Naive thymus-derived CD4-positive, alpha-beta T cell (primary cell): ENCODE measurements at regions not wholly inside any gene's neighbourhood (a gene's known extent, or its start where the extent isn't known, plus 50 kb on each side); places are given as distances from the start of the nearest gene placed in this dataset.
"Not testable (repeated sequence)": the region's sequence is repeated elsewhere in the genome, so short reads cannot be mapped to it uniquely, and the experiment has no call there.

ENCODE experiments used
- ATAC-seq: fragments of 150-1000 bp; cut with Tn5 transposase; 2 replicates; pipeline ENCODE4 v1.10.0; 2021; ENCODE audit warnings: mild to moderate bottlenecking, moderate library complexity
- CTCF ChIA-PET: fragments of 350-600 bp; sonication (Branson Sonifier 250); formaldehyde crosslinking; loops from one replicate; lab custom pipeline; 2021; ENCODE audit warnings: antibody characterized with exemption; lab: Charles Lee
- POLR2A ChIA-PET: fragments of 350-600 bp; sonication (Branson Sonifier 250); formaldehyde crosslinking; loops from one replicate; lab custom pipeline; 2021; ENCODE audit warnings: antibody characterized with exemption, inconsistent platforms; lab: Charles Lee
- DNase-seq, 9 donors: peaks; one replicate each; pipeline versions ENCODE4 v3.0.0 to v3.0.0-alpha.2; 2020 to 2022; ENCODE audit warnings: mixed read lengths in 1 of 9
- H3K27ac ChIP-seq: one replicate; pipeline ENCODE4 v1.7.0; 2013; ENCODE audit warnings: mild to moderate bottlenecking, low read depth, low read length, moderate library complexity
- H3K27me3 ChIP-seq, 2 donors: one replicate each; pipeline ENCODE4 v1.7.0; 2013; ENCODE audit warnings: low read length in 2 of 2, mild to moderate bottlenecking in 2 of 2, moderate library complexity in 2 of 2; ENCODE audit not compliant: control insufficient read depth in 2 of 2, insufficient read depth in 2 of 2
- H3K36me3 ChIP-seq, 3 experiments: 1 replicate in 2 of 3; 2 replicates in 1 of 3; pipeline ENCODE4 v1.7.0; 2013; ENCODE audit warnings: low read length in 3 of 3, mild to moderate bottlenecking in 3 of 3, moderate library complexity in 1 of 3; ENCODE audit not compliant: insufficient read depth in 3 of 3, control insufficient read depth in 2 of 3
- H3K4me1 ChIP-seq, 2 donors: one replicate each; pipeline ENCODE4 v1.7.0; 2013; ENCODE audit warnings: low read length in 2 of 2, mild to moderate bottlenecking in 2 of 2, moderate library complexity in 1 of 2; ENCODE audit not compliant: control insufficient read depth in 2 of 2, insufficient read depth in 2 of 2
- H3K4me3 ChIP-seq: 2 replicates; pipeline ENCODE4 v1.7.0; 2013; ENCODE audit warnings: mild to moderate bottlenecking, low read length
- H3K9me3 ChIP-seq, 3 experiments: 1 replicate in 2 of 3; 2 replicates in 1 of 3; pipeline ENCODE4 v1.7.0; 2013; ENCODE audit warnings: low read length in 3 of 3; ENCODE audit not compliant: control insufficient read depth in 2 of 3
- H3K27ac Mint-ChIP-seq, 9 donors: one replicate each; pipeline ENCODE4 v1.8.0; 2020 to 2022; ENCODE audit warnings: mixed read lengths in 9 of 9, mild to moderate bottlenecking in 8 of 9, moderate library complexity in 5 of 9, inconsistent platforms in 2 of 9
- H3K27me3 Mint-ChIP-seq, 5 donors: one replicate each; pipeline ENCODE4 v1.8.0; 2021 to 2022; ENCODE audit warnings: mixed read lengths in 5 of 5, mild to moderate bottlenecking in 1 of 5
- H3K36me3 Mint-ChIP-seq, 5 donors: one replicate each; pipeline ENCODE4 v1.8.0; 2020 to 2022; ENCODE audit warnings: mixed read lengths in 5 of 5, mild to moderate bottlenecking in 3 of 5, inconsistent platforms in 1 of 5
- H3K4me1 Mint-ChIP-seq, 7 donors: one replicate each; pipeline ENCODE4 v1.8.0; 2020 to 2022; ENCODE audit warnings: mixed read lengths in 7 of 7, mild to moderate bottlenecking in 3 of 7, inconsistent platforms in 1 of 7
- H3K4me3 Mint-ChIP-seq, 10 donors: one replicate each; pipeline ENCODE4 v1.8.0; 2020 to 2022; ENCODE audit warnings: mild to moderate bottlenecking in 10 of 10, mixed read lengths in 10 of 10, moderate library complexity in 6 of 10, inconsistent platforms in 2 of 10
- H3K9me3 Mint-ChIP-seq, 11 donors: one replicate each; pipeline ENCODE4 v1.8.0; 2020 to 2022; ENCODE audit warnings: mixed read lengths in 11 of 11, mild to moderate bottlenecking in 4 of 11, inconsistent platforms in 1 of 11, moderate library complexity in 1 of 11
- intact Hi-C, 2 donors: fragments of 100-400 bp; cut with micrococcal nuclease; formaldehyde crosslinking; loops; one replicate each; pipeline ENCODE4 v1.15.1; 2023

- peaks cover 0 to 27% (median 0%) of the 10 kb centered on the region in 5 donors for H3K27me3 Mint-ChIP-seq
- CTCF ChIA-PET = interaction anchor here (1.6 kb wide), 1 partner anchor 40 kb away, joined by 4 read pairs; no protein-coding TSS in a partner anchor
- H3K27ac Mint-ChIP-seq = peak overlapping the region in 2 of 9 donors; percentile 58 to 70
- no peaks in the 10 kb centered on the region for H3K4me1 ChIP-seq
- H3K36me3 Mint-ChIP-seq = no peaks in the 10 kb centered on the region
- intact Hi-C loops = no loop called here
- H3K27ac ChIP-seq = no peak overlapping the region
- no peaks in the 10 kb centered on the region for H3K9me3 Mint-ChIP-seq
- no peaks in the 10 kb centered on the region for H3K36me3 ChIP-seq
- H3K4me3 Mint-ChIP-seq = no peak overlapping the region
- H3K9me3 ChIP-seq = no peaks in the 10 kb centered on the region
- H3K27me3 ChIP-seq = no peaks in the 10 kb centered on the region
- POLR2A ChIA-PET = no interaction called here
- no peak for DNase-seq
- no peak for ATAC-seq
- no peak overlapping the region for H3K4me3 ChIP-seq
- H3K4me1 Mint-ChIP-seq = peaks cover 0 to 7% (median 0%) of the 10 kb centered on the region in 7 donors
These were observed 56.5 kb upstream of the PRR5 start for GRCh38 chr22:44645531-44645930.

- Histone ChIP-seq H3K9me3 (no peaks in the 10 kb centered on the region), H3K36me3 (no peaks in the 10 kb centered on the region), H3K4me3 (no peak overlapping the region), H3K4me1 (no peaks in the 10 kb centered on the region), H3K27ac (no peak overlapping the region), H3K27me3 (no peaks in the 10 kb centered on the region)
- no peaks in the 10 kb centered on the region for H3K9me3 Mint-ChIP-seq
- ChIA-PET CTCF (interaction anchor here (1.5 to 1.6 kb wide), 2 partner anchors 40 to 652 kb away, joined by 3 to 4 read pairs; no protein-coding TSS in a partner anchor), POLR2A (no interaction called here)
- intact Hi-C loops = no loop called here
- H3K27me3 Mint-ChIP-seq = peaks cover 0 to 24% (median 0%) of the 10 kb centered on the region in 5 donors
- peak overlapping the region in 2 of 9 donors; percentile 58 to 70 for H3K27ac Mint-ChIP-seq
- H3K36me3 Mint-ChIP-seq = no peaks in the 10 kb centered on the region
- DNase-seq (no peak), ATAC-seq (no peak)
- H3K4me3 Mint-ChIP-seq = no peak overlapping the region
- peaks cover 0 to 7% (median 0%) of the 10 kb centered on the region in 7 donors for H3K4me1 Mint-ChIP-seq
These were observed 56.9 kb upstream of the PRR5 start for GRCh38 chr22:44645083-44645482.

GRCh38 chr22:44643526-44644101 is 58.4 kb upstream of the PRR5 start:
- H3K36me3 ChIP-seq, H3K9me3 Mint-ChIP-seq, DNase-seq, intact Hi-C loops, H3K27ac Mint-ChIP-seq, H3K4me3 Mint-ChIP-seq, ATAC-seq, H3K27me3 ChIP-seq, H3K4me1 ChIP-seq, H3K9me3 ChIP-seq, H3K36me3 Mint-ChIP-seq, POLR2A ChIA-PET, H3K27ac ChIP-seq, H3K4me1 Mint-ChIP-seq, H3K4me3 ChIP-seq: not testable (repeated sequence)
- H3K27me3 Mint-ChIP-seq = peaks cover 0 to 18% (median 0%) of the 10 kb centered on the region in 5 donors
- CTCF ChIA-PET = interaction anchor here (1.5 kb wide), 1 partner anchor 650 kb away, joined by 3 read pairs; no protein-coding TSS in a partner anchor

- H3K27ac Mint-ChIP-seq = no peak overlapping the region
- Histone ChIP-seq H3K27ac (no peak overlapping the region), H3K4me1 (no peaks in the 10 kb centered on the region), H3K9me3 (no peaks in the 10 kb centered on the region), H3K27me3 (no peaks in the 10 kb centered on the region), H3K36me3 (no peaks in the 10 kb centered on the region), H3K4me3 (no peak overlapping the region)
- H3K9me3 Mint-ChIP-seq = peaks cover 0 to under 1% (median 0%) of the 10 kb centered on the region in 11 donors
- POLR2A ChIA-PET = no interaction called here
- no peak overlapping the region for H3K4me3 Mint-ChIP-seq
- H3K36me3 Mint-ChIP-seq = no peaks in the 10 kb centered on the region
- H3K27me3 Mint-ChIP-seq = peaks cover 0 to 18% (median 0%) of the 10 kb centered on the region in 5 donors
- intact Hi-C loops = no loop called here
- CTCF ChIA-PET = interaction anchor here (1.2 kb wide), 1 partner anchor 15 kb away, joined by 3 read pairs; no protein-coding TSS in a partner anchor
- DNase-seq (no peak), ATAC-seq (no peak)
- H3K4me1 Mint-ChIP-seq = peaks cover 0 to 4% (median 0%) of the 10 kb centered on the region in 7 donors
These were observed 59.8 kb upstream of the PRR5 start for GRCh38 chr22:44642096-44642644.

- CTCF ChIA-PET = interaction anchor here (0.7 to 1.1 kb wide), 2 partner anchors 25 to 650 kb away, joined by 3 to 4 read pairs; no protein-coding TSS in a partner anchor
- intact Hi-C loops = no loop called here
- no peaks in the 10 kb centered on the region for H3K27me3 ChIP-seq
- H3K36me3 ChIP-seq = no peaks in the 10 kb centered on the region
- H3K27ac Mint-ChIP-seq = no peak overlapping the region
- no peak overlapping the region for H3K4me3 ChIP-seq
- H3K27ac ChIP-seq = no peak overlapping the region
- H3K4me1 Mint-ChIP-seq = peaks cover 0 to 8% (median 0%) of the 10 kb centered on the region in 7 donors
- H3K9me3 ChIP-seq = no peaks in the 10 kb centered on the region
- no peak overlapping the region for H3K4me3 Mint-ChIP-seq
- no peaks in the 10 kb centered on the region for H3K4me1 ChIP-seq
- no peaks in the 10 kb centered on the region for H3K36me3 Mint-ChIP-seq
- peaks cover 0 to 3% (median 0%) of the 10 kb centered on the region in 11 donors for H3K9me3 Mint-ChIP-seq
- POLR2A ChIA-PET = no interaction called here
- DNase-seq (no peak), ATAC-seq (no peak)
- H3K27me3 Mint-ChIP-seq = peaks cover 0 to 20% (median 0%) of the 10 kb centered on the region in 5 donors
These were observed 61.3 kb upstream of the PRR5 start for GRCh38 chr22:44640618-44641155.

GRCh38 chr22:44639891-44640617 is 62.0 kb upstream of the PRR5 start:
- Mint-ChIP-seq H3K27me3 (peaks cover 0 to 15% (median 0%) of the 10 kb centered on the region in 5 donors), H3K27ac (no peak overlapping the region), H3K4me3 (no peak overlapping the region), H3K4me1 (peaks cover 0 to 6% (median 0%) of the 10 kb centered on the region in 7 donors), H3K36me3 (no peaks in the 10 kb centered on the region), H3K9me3 (peaks cover 0 to 3% (median 0%) of the 10 kb centered on the region in 11 donors)
- ATAC-seq (no peak), DNase-seq (no peak)
- Histone ChIP-seq H3K27ac (no peak overlapping the region), H3K27me3 (no peaks in the 10 kb centered on the region), H3K36me3 (no peaks in the 10 kb centered on the region), H3K9me3 (no peaks in the 10 kb centered on the region), H3K4me3 (no peak overlapping the region), H3K4me1 (peaks cover 0 to 1% of the 10 kb centered on the region in 2 donors)
- intact Hi-C loops = no loop called here
- ChIA-PET POLR2A (no interaction called here), CTCF (interaction anchor here (0.7 to 1.1 kb wide), 2 partner anchors 24 to 649 kb away, joined by 3 to 4 read pairs; no protein-coding TSS in a partner anchor)
